Skin epidermis (tissue), 12 donors: ENCODE measurements at regions not wholly inside any gene's neighbourhood (a gene's known extent, or its start where the extent isn't known, plus 50 kb on each side); places are given as distances from the start of the nearest gene placed in this dataset.
"Not testable (repeated sequence)": the region's sequence is repeated elsewhere in the genome, so short reads cannot be mapped to it uniquely, and the experiment has no call there.

Source experiments
- H3K27ac ChIP-seq, 21 experiments: fragments of 200-600 bp; sonication (generic) in 11 of 21; one replicate each; pipeline ENCODE4 v1.5.0; 2020; ENCODE audit warnings: mild to moderate bottlenecking in 3 of 21, inconsistent platforms in 2 of 21, moderate library complexity in 2 of 21
- H3K4me3 ChIP-seq, 7 experiments: fragments of 200-600 bp; sonication (generic) in 2 of 7; one replicate each; pipeline ENCODE4 v1.5.0; 2020; ENCODE audit warnings: inconsistent platforms in 2 of 7, mild to moderate bottlenecking in 2 of 7, moderate library complexity in 1 of 7

DNA sequence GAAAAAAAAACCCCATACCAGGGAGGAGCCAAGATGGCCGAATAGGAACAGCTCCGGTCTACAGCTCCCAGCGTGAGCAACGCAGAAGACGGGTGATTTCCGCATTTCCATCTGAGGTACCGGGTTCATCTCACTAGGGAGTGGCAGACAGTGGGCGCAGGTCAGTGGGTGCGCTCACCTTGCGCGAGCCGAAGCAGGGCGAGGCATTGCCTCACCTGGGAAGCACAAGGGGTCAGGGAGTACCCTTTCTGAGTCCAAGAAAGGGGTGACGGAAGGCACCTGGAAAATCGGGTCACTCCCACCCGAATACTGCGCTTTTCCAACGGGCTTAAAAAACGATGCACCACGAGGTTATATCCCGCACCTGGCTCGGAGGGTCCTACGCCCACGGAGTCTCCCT, 1328.6 kb downstream of the GRIK2 start:
- H3K4me3 ChIP-seq: not testable (repeated sequence)

DNA sequence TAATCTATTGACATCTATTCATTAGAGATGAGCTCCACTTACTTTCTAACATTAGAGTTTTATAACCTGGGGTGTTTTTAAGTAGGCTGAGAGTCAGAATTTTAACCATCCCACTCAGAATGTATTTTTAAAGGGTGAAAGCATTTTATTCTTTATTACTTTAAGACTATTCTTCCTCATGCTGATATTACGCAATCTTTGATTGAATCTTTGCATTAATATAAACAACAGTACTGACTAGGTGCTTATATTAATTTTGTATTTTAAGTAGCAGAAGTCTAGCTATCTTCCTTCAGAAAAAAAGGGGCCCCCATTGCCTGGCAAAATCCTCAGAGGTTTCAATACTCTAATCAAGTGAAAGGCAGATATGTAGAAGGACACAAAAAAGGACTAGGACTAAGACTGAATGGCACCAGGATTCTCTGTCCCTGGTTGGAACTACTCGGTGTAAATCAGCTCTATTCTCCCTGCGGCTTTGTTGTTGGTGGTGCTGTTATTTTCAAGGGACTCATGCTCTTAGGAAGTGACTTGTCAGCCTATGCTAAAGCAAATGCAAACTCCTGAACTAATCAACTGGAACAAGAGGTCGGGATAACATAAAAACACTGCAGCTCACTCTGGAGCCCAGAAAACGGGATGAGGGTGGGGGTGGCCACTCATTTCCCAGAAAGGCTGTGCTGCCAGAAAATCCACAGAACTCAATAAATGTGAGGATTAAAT, 1324.4 kb downstream of the GRIK2 start:
- H3K27ac ChIP-seq: no peak overlapping the region
- H3K4me3 ChIP-seq: no peak overlapping the region

More for the DNA sequence above, 1328.6 kb downstream of the GRIK2 start:
- not testable (repeated sequence) for H3K27ac ChIP-seq

DNA sequence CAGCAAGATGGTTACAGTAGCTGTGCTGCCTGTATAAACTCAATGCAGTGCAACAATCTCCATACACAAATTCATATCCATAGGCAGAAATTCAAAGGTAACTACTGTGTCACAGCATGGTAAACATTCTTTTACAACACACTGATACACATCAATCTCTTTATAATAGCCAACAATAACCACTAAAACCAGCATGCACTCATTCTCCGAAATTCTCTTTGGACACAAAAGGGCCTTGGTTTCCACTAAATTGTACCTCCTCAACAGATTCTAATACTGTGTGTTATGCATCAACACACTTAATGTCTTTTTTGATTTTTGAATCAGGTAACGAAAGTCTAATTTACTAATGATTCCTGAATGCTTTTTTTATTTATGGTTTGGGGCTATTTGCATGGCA, 1323.7 kb downstream of the GRIK2 start:
- H3K27ac ChIP-seq: no peak overlapping the region
- H3K4me3 ChIP-seq: no peak overlapping the region

DNA sequence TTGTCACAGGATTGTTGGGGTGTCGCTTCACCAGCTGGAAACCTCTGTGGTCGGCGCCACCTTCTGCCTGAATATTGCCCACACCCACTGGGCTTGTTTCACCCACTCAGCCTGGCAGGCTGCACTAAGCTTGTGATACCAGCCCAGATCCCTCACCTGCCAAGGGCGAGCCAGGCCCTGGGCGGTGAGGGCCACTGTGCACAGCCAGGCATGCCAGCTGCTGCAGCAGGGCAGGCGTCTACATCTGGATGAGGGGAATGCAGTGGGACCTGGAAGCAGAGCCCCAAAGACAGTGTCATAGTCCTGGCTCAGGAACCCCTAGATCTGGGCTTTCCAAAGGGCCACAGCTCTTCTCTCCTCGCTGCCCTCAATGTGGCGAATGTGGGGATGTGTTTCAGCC, 1307.5 kb downstream of the GRIK2 start:
- H3K27ac ChIP-seq: no peak overlapping the region
- no peak overlapping the region for H3K4me3 ChIP-seq

DNA sequence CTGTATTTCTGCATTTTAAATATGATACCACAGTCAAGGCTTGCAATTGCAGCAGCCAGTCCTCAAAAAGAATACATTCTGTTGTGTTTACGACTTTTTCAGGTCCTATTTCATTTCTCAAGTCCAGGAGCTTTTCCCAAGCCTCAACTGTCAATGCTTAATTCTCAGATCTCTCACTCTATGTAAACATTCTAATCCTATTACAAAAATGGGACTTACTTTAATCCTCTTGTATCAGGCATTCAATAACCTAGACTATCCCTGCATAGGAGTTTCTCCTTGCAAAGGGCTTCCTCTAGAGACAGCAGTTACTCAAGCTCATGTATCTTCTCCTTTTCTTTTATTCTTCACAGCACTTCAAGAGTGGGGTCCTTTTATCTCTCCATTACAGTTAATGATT, 1293.0 kb downstream of the GRIK2 start:
- H3K4me3 ChIP-seq: no peak overlapping the region
- no peak overlapping the region for H3K27ac ChIP-seq

DNA sequence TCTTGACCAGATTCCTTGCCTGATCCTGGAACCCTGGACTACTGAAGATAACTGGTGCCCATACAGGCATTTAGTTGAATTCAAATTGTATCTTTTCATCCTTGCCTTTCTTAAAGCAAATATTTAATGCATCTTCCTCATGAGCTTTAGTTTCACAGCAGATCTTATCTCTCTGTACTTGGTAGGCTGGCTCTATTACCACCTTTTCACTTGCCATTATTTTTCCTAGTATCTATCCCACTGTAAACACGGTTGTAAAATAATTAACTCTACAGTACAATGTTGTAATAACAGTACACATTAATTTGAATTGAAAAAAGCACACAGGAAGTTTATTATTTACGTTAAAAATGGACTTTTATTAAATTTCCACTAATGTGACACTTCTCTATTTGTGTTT, 1286.9 kb downstream of the GRIK2 start:
- Histone ChIP-seq H3K4me3 (no peak overlapping the region), H3K27ac (no peak overlapping the region)

DNA sequence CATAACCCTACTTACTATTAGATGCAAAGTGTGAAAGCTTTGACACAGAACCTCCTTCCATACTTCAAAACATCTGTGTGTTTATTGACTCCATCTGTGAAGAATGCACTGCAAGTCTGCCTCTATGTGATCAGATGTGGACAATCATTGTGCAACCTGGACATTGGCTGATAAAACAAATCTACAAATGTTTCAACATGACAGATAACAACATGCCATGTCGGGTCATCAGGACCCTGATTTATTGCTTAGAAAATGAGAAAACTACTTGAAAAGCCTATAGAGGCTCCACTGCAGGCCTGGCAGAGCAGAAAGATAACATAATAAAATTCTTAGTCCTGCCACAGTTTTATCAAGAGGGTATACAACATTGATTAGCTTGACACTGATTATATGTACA, 1286.4 kb downstream of the GRIK2 start:
- no peak overlapping the region for H3K27ac ChIP-seq
- no peak overlapping the region for H3K4me3 ChIP-seq

DNA sequence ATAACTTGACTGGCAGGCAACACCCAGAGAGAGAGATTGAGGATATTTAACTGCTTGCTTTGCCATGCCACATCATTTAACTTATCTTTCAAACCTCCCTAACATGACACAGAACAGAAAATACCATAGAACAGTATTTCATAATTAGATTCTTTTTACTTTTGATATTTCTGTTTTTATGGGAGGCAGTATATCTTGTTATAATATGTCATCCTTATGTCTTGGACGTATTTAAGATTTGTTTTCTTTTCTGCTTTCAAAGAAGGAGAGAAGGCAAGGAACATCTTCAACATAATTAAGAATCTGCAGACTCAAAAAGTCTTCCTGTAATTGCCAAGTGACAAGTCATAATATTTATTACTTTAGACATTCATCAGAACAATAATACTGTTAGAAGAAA, 1283.7 kb downstream of the GRIK2 start:
- Histone ChIP-seq H3K4me3 (no peak overlapping the region), H3K27ac (no peak overlapping the region)

DNA sequence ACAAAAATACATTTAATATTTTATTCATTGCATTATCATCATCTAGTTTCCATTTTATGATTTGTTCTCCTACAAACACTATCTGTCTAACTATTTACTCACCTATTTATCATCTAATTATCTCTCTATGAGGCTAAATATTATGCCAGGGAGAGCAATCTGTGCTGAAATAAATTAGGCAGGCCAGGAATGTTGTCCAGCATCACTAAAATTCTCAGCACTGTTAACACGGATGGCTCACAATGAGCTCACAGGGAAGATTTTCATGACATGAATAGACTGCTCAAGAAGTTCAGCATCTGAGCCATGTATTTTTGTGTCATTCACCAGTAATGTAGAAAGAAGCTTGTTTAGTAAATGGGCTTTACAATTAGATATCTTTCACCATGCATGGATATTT, 1277.2 kb downstream of the GRIK2 start:
- no peak overlapping the region for H3K4me3 ChIP-seq

DNA sequence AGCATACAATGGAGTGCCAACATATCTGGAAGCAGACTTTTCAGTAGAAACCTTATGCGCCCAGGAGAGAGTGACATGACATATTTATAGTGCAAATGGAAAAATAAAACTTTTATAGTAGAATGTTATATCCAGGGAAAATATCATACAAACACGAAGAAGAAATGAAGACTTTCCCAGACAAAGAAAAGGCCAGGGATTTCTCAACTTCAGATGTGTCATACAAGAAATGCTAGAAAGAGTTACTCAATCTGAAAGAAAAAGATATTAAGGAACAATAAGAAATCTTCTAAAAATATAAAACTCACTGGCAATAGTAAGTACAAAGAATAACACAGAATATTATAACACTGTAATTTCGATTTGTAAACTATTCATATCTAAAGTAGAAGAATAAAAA, 1269.3 kb downstream of the GRIK2 start:
- Histone ChIP-seq H3K4me3 (no peak overlapping the region), H3K27ac (no peak overlapping the region)

More for the DNA sequence above, 1277.2 kb downstream of the GRIK2 start:
- H3K27ac ChIP-seq: no peak overlapping the region

DNA sequence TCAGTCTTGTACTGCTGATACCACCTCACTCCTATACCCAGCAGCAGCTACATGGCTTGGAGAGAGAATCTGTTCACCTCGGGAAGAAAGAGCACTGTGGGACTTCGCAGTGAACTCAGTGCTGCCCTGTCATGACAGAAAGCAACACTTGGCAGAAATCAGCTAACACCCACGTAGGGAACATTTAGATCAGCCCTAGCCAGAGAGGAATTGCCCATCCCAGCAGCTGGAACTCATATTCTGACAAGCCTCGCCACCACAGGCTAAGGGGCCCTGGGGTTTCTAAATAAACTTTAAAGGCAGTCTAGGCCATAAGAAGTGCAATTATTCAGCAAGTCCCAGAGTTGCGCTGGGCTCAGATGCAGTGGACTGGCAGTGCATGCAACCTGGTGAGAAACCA, 1266.8 kb downstream of the GRIK2 start:
- no peak overlapping the region for H3K4me3 ChIP-seq
- H3K27ac ChIP-seq: no peak overlapping the region

DNA sequence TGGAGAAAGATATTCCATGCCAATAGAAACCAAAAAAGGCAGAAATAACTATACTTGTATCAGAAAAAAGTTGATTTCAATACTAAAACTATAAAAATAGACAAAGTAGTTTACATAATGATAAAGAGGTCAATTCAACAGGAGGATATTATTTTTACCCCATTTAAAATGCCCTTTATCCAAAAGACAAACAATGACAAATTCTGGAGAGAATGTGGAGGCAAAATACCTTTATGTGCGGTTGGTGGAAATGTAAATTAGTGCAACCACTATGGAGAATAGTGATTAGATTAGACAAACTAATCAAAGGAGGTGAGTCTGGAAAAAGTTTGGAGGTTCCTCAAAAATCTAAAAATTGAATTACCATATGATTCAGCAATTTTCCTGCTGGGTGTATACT, 1262.3 kb downstream of the GRIK2 start:
- no peak overlapping the region for H3K27ac ChIP-seq
- H3K4me3 ChIP-seq: no peak overlapping the region

DNA sequence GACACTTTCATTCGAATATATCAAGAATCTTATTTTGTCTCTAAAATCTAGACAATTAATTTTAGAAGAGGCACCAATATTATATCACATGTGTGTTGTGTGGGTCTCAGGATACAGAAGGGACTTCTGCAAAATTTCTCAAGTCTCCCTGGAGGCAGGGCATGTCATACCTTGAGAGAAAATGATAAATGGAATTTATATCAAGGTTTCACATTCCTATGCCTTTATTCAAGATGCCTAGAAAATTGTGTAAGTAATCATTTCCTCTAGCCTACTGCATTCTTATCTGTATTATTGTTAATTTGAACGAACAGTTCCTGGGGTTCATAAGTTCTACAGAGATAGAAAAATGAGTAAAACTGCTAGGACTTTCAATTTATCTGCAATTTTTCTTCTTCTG, 1247.9 kb downstream of the GRIK2 start:
- H3K27ac ChIP-seq: no peak overlapping the region
- no peak overlapping the region for H3K4me3 ChIP-seq

DNA sequence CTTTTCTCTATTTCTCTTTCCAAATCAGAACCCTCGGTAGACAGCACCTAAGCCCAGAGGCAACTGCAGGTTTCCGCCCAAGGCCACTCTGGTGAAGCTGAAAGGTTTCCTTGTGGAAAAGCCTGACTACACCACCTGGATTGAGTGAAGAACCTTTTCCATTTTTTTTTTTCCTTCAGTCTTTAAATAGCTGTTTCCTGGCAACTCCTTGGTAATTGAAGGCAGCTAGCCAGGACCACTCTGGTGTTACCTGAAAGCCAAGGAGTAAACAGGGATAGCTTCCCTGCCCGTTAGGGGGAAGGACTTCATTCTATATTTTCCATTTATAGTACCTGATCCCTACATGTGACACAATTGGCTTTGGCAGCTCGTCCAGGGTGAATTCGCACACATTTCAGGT, 1238.4 kb downstream of the GRIK2 start:
- H3K27ac ChIP-seq: no peak overlapping the region
- H3K4me3 ChIP-seq: no peak overlapping the region

DNA sequence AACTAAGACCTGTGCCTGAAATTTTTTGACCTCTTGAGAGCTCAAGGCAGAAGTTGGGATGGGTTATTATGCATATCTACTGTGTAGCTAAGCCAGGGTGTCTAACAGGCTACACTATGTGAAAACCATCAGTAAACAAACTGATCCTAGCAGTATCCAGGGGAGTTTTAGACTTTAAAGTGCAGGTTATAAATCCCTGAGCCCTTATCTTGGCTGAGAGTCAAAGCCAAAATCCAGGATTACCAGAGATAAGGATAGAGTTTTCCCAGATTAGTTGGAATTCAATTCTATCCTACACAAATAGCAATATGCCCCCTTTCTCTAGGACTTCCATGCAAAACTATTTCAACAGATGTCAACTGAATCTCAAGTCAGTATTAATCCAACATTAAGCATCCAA, 1229.7 kb downstream of the GRIK2 start:
- Histone ChIP-seq H3K27ac (no peak overlapping the region), H3K4me3 (no peak overlapping the region)

DNA sequence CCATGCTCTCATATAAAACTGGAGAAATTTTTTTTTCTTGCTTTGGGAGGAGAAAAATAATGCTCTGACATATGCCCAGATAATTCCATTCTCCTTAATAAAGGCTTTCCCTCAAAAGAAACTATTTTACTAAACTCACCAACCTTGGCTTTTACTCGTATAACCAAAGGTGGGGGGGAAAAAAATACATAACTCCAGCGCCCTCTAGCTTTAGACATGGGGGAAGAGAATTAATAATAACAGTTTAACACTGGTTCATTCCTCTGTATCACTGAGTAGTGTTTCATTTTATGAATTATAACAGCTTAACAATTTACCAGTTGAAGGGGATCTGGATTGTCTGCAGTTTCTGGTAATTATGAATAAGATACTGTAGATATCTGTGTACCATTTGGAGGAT, 1226.1 kb downstream of the GRIK2 start:
- Histone ChIP-seq H3K27ac (no peak overlapping the region), H3K4me3 (no peak overlapping the region)

DNA sequence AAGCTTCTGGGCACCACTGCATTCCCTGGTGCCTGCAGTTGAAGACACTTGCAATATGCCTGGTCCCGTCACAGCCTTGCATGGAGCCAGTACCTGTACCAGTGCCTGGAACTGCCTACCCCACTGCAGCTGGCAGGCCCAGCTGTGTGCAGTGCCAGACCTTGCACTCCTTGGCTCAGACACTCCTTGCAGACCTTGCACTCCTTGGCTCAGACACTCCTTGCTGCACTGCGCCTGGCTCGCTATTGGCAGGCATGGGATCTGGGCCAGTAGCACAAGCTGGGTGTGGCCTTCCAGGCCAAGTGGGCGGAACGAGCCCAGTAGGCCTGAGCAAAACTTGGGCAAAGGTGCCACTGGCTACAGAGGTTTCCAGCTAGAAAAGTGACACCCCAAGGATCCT, 1189.1 kb downstream of the GRIK2 start:
- Histone ChIP-seq H3K27ac (no peak overlapping the region), H3K4me3 (no peak overlapping the region)

DNA sequence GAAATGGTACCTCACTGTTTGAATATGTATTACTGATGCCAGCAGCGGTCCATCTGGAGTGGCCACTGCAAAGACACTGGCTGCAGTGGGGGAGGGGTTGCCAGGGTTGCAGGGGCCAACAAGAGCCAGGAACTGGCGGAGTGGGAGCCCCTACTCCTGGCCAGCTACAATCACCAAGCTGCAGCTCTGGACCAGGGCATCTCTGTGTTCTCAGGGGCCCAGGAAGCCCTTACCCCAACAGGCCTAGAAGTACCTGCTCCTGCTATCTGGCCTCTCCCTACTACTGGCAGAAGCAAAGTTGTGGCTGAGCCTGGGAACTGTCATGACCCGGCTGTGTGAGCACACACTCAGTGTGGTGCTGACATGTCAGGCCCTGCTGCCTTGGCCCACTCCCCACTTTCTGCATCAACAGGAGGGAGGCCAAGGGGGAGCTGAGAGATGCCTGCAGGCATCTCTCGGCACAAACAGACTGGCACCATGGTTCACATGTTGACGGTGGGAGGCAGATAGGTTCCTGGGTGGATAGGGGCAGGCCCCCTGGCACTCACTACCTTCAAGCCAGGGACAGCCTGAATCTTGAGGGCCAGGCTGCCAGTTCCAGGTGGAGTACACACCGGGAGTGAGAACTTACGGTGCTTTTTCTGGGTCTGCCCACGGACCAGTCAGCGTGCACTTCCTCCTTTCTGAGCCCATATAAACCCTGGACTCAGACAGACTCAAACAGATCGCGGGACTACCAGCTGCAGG, 1188.0 kb downstream of the GRIK2 start:
- no peak overlapping the region for H3K27ac ChIP-seq
- no peak overlapping the region for H3K4me3 ChIP-seq

DNA sequence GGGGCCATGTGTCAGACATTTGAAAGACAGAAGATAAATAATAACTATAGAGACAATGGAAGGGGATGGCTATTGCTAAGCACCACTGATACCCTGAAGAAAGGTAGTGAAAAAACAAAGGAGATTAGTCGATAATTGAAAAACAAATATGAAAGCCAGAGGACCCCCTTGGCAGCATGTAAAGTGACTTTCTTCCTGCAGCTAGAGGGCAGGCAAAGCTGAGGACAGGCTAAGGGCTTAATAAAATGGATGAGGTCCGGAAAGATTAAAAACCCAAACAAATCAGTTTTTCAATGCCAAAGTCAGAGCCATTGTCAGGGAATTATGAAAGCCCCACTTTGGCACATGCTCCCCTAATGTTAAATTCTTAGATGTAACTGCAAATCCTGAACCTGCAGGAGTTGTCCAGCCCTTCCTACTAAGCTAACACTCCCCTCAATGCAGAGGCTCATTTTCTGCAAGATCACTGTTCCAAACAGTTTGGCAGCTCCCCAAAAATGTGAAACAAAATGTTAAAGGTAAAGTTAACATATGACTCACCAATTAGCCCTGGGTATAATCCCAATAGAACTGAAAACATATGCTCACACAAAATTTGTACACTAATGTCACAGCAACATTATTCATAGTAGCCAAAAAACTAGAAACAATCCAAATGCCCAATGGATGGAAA, 1177.9 kb downstream of the GRIK2 start:
- Histone ChIP-seq H3K4me3 (no peak overlapping the region), H3K27ac (no peak overlapping the region)

DNA sequence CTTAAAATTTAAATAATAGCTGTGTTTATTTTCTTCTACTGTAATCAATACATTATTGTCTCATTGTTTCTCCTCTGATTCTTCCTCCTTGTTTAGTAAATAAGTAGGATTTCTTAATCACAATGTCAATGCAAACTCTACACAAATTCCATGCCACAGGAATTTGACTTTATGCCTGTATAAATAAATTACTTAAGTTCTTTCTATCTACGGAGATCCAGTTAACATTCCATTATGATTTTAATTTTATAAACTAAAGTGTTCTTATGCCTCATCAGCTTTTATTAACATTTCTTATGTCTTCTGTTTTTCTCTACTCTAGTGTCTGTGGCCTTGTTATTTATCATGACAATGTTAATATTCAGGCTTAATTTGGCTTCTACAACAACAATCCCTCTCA, 1169.2 kb downstream of the GRIK2 start:
- Histone ChIP-seq H3K4me3 (no peak overlapping the region), H3K27ac (no peak overlapping the region)

DNA sequence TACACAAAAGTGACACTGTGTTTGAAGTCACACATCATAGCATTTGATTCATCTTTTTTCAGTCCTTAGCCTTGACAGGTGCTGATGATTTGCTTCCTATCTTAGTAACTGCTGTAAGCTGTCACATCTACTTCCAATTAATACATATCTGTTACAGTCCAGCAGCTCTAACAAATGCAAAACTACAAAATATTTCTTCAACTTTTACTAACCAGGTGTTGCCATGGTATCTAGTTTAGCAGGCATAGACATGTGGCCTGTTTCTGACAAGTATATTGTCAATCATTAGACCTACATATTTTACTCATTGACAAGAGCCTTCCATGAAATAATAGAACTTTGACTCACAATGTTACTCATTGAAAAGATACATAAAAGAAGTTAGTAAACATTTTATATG, 1159.7 kb downstream of the GRIK2 start:
- no peak overlapping the region for H3K27ac ChIP-seq
- H3K4me3 ChIP-seq: no peak overlapping the region
